ENCODE measurements at regions not wholly inside any gene's neighbourhood (a gene's known extent, or its start where the extent isn't known, plus 50 kb on each side); places are given as distances from the start of the nearest gene placed in this dataset.

GRCh38 chr14:22088614-22089342 is 415.2 kb upstream of the OR4E1 start:
- no peak for DNase-seq

GRCh38 chr14:22086131-22086530 is 412.5 kb upstream of the OR4E1 start:
- DNase-seq = no peak

- DNase-seq = no peak
Measured at GRCh38 chr14:22084393-22085281, 411.0 kb upstream of the OR4E1 start.

DNA sequence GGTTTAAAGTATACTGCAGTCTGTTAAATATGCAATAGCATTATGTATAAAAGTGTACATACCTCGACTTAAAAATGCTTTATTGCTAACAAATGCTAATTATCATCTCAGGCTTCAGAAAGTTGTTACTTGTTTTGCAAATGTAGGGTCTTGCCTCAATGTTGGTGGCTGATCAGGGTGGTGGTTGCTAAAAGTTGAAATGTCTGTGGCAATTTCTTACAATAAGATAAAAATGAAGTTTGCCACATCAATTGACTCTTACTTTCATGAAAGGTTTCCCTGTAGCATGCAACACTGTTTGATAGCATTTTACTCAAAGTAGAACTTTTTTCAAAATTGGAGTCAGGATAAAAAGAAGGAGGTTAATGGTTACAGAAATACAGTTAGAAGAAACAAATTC is 407.7 kb upstream of the OR4E1 start:
- DNase-seq = no peak

DNA sequence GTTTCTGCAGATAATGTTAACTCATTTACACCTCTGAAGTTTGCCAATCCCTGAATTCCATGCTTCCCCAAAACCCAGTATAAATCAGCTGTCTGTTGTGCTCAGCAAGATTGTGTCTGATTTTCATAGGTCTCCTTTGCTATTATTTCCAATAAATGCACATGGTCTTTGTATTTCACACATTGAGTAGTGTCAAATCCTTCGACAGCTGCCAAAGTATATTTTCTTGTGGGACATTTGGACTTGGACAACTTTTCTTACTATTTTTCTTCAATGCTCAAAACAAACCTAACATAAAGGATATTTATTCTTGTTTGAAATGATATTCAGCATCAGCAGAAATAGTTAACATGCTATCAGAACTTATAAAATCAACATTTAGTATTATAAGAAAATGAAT is 406.1 kb upstream of the OR4E1 start:
- no peak for DNase-seq

- no peak for DNase-seq
Measured at GRCh38 chr14:22073801-22074200, 400.2 kb upstream of the OR4E1 start.

DNA sequence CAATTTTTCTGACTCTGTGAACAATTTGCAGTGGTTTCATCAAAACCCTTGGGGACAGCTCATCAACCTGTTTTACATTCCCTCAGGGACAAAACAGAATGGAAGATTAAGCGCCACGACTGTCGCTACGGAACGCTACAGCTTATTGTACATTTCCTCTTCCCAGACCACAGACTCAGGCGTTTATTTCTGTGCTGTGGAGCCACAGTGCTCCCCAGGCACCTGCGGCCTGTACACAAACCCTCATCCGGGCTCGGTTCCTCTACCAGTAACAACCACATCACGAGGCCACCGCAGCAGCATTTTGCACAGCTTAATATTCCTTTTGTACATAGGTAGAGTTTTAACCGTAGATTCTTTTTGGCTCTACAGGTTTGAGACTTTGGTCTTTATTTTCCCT is 397.4 kb upstream of the OR4E1 start:
- no peak for DNase-seq

GRCh38 chr14:22070119-22070982 is 396.7 kb upstream of the OR4E1 start:
- no peak for DNase-seq

GRCh38 chr14:22065347-22065746 is 391.7 kb upstream of the OR4E1 start:
- DNase-seq = no peak

GRCh38 chr14:22059201-22059600 is 385.6 kb upstream of the OR4E1 start:
- DNase-seq = no peak

GRCh38 chr14:22052795-22053194 is 379.2 kb upstream of the OR4E1 start:
- DNase-seq = no peak

GRCh38 chr14:22047115-22047514 is 373.5 kb upstream of the OR4E1 start:
- DNase-seq = no peak

DNA sequence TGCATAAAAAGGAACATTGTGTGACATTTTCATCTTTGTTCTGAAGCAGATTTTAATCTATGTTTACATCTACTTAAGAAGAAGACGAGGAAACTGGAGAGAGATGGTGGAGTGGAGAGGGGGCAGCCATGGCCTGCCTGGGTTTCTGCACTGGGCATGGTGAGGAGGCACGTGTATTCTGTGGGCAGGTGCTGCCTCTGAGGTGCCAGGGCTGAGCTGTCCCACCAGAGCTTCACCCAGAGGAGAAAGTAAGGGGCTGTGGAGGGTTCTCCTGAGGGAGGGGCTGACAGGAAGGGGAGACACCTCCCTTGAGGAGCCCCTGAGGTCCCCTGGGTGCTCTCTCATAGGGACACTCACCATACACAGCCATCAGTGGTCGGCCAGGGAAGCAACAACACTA is 372.4 kb upstream of the OR4E1 start:
- no peak for DNase-seq

GRCh38 chr14:22044193-22044592 is 370.6 kb upstream of the OR4E1 start:
- DNase-seq = no peak

- no peak for DNase-seq
Measured at GRCh38 chr14:22040781-22041125, 367.1 kb upstream of the OR4E1 start.

DNA sequence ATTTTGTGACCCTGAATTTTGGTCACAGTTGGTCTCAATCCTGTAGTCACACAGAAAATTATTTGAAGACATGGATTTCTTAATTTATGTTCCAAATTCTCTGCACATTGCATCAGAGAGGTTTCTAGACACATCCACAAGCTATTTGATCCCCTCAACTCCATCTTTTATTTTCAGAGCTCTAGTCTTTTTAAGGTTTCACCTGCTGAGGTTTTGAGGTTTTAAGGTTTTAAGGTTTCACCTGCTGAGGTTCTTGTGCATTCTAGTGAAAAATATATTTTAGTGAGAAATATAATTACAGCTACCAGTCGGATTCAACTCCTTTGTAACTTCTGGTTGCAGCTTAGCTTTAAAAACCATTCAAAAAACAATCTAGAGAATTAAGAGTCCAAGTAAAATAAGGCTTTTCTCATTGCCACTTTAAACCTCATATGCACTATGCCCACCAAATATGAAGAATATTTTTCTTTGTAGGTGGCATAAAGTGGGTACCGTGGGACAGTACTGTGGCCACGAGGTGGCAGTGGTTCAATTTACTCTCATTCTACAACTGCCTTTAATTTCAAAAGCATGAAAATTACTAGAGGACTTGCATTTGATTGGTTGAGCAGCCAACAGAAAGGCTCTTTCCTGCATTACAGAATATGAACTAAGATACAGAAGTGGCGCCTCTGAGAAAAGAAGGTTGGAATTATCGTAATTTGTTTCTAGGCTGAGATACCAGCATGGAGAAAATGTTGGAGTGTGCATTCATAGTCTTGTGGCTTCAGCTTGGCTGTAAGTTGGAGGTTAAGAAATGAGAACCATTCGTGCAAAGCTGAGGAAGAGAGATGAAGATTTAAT is 366.5 kb upstream of the OR4E1 start:
- DNase-seq = no peak

DNA sequence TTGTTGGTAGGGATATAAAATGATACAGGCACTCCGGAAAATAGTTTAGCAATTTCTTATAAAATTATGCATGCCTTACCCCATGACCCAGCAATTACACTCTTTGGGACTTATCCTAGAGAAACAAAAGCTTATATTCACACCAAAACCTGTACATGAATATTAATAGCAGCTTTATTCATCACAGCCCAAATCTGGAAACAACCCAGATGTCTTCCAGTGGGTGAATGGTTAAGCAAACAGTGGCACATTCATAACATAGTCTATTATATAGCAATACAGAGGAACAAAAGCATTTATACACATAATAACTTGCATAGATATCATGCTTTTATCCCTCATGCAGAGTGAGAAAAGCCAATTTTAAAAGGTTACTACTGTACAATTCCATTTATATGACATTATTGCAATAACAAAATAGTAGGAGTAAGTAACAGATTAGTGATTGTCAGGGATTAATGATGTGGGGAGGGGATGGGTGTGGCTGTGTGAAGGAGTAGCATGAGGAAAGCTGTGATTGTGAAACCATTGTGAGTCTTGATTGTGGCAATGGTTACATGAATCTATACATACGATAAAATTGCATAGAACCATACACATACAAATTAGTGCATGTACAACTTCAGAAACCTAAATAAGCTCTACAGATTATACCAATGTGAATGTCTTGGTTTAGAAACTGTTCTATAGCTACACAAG is 363.1 kb upstream of the OR4E1 start:
- DNase-seq = no peak

- no peak for DNase-seq
Measured at GRCh38 chr14:22026527-22026926, 352.9 kb upstream of the OR4E1 start.

DNA sequence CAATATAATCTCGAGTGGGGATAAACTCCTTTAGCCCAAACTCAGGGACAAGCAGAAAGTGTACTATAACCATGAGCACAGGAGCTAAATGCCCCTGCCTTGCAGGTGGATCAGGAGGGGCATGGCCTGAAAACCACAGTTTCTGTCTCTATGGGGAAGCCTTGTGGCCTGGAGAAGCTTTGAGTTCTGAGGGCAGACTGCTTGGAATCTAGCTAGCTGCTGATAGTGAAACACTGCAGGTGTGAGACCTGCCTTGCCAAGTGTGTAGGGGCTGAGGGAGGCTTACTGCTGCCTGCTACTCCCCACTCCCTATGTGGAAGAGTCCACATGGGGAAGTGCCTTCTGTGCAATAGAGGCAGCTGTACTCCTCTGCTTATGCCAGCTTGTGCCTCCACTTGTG is 352.3 kb upstream of the OR4E1 start:
- no peak for DNase-seq

DNA sequence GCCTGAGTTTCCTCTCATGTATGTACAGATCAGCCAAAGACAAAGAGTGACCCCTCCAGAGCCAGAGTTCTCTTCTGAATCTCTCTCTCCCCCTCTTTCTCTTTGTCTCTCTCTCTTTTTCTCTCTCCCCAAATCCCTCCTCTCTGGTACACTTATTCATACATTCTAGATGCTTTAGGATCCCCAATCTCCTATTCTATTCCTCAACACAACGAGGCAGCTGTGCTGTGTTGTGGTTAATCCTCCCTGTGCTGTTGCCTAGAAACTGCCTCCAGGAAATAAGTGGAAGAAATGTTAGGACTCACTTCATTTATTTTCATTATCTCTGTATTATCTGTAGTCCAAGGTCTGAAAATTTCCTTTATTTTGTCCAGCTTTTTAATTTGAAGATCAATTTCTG is 350.5 kb upstream of the OR4E1 start:
- no peak for DNase-seq

DNA sequence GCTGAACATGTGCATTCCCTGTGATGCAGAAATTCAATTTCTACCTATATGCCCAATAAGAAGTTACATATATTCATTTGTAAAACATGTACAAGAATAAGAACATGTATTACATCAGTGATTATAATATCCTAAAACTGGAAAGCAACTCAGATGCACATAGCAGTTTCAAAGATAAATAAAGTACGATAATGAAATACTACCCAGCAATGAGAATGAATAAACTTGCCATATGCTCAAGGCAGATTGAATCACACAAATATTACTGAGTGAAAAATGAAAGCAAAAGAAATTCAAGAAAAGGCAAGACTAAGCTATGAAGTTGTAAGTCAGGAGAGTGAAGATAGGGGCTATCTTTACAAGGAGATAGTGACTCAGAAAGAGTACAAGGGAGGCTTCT is 345.3 kb upstream of the OR4E1 start:
- DNase-seq = no peak

DNA sequence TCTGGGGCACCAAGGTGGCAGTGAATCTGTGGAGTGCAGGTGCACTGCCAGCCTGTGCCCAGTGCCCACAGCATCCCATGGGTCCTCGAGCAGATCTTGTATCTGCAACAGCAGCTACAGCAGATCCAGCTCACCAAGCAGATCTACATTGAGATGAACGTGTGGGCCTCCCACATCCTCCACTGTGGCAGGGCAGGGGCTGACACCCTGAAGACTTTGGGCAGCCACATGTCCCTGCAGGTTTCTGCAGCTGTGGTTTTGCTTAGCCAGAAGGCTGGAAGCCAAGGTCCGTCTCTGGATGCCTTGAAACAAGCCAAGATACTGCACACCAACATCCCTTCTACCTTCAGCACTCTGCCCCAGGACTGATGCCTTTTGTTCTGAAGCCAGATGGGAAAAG is 338.8 kb upstream of the OR4E1 start:
- DNase-seq = no peak

Measured in T1000 (cell line).